Astrocyte of the cerebellum (primary cell): ENCODE measurements at regions not wholly inside any gene's neighbourhood (a gene's known extent, or its start where the extent isn't known, plus 50 kb on each side); places are given as distances from the start of the nearest gene placed in this dataset.

ENCODE experiments used
- DNase-seq: peaks from one replicate; pipeline ENCODE4 v3.0.0-alpha.2; 2011; ENCODE audit warnings: low read depth
- H3K4me3 ChIP-seq: 2 replicates; pipeline ENCODE4 v1.5.1; 2011; ENCODE audit warnings: mild to moderate bottlenecking, low read depth, low read length, moderate library complexity
- CTCF ChIP-seq: IDR thresholded peaks from 2 replicates; pipeline ENCODE4 v1.5.1; 2012; ENCODE audit warnings: low read length, low read depth, moderate library complexity, mild to moderate bottlenecking; ENCODE audit errors: missing control alignments
- in situ Hi-C: cut with HindIII; loops from 2 replicates; pipeline ENCODE4 v1.10.0; 2017; ENCODE audit warnings: low sequenced_read_pairs

- no peak for DNase-seq
- TF ChIP-seq CTCF: no peak
- no peak overlapping the region for H3K4me3 ChIP-seq
- in situ Hi-C loops: no loop called here
These were observed 81.3 kb upstream of the RESF1 start for GRCh38 chr12:31877884-31878283.

GRCh38 chr12:31876568-31877424 lies 82.4 kb upstream of the RESF1 start:
- DNase-seq: no peak
- no peak overlapping the region for H3K4me3 ChIP-seq
- in situ Hi-C loops: no loop called here
- TF ChIP-seq CTCF: no peak

GRCh38 chr12:31875609-31875964 lies 83.6 kb upstream of the RESF1 start:
- H3K4me3 ChIP-seq: no peak overlapping the region
- TF ChIP-seq CTCF: no peak
- in situ Hi-C loops: no loop called here
- no peak for DNase-seq

- DNase-seq: no peak
- no peak overlapping the region for H3K4me3 ChIP-seq
- in situ Hi-C loops: no loop called here
- TF ChIP-seq CTCF: no peak
These were observed 84.1 kb upstream of the RESF1 start for GRCh38 chr12:31874961-31875608.

- DNase-seq: no peak
- no peak for TF ChIP-seq CTCF
- in situ Hi-C loops: no loop called here
- H3K4me3 ChIP-seq: no peak overlapping the region
These were observed 86.2 kb upstream of the RESF1 start for GRCh38 chr12:31872831-31873604.

GRCh38 chr12:31869972-31870371 lies 89.2 kb upstream of the RESF1 start:
- H3K4me3 ChIP-seq: no peak overlapping the region
- DNase-seq: no peak
- no peak for TF ChIP-seq CTCF
- in situ Hi-C loops: no loop called here
